OCI-LY7 (cell line): ENCODE measurements at regions not wholly inside any gene's neighbourhood (a gene's known extent, or its start where the extent isn't known, plus 50 kb on each side); places are given as distances from the start of the nearest gene placed in this dataset.

Experiments
- BruUV-seq: library from RNA; stranded (reverse); fragments of 400-500 nt; replicated peaks from 2 replicates; lab custom pipeline; 2021; lab: Mats Ljungman, UMichigan
- CTCF ChIA-PET: fragments of 300-600 bp; sonication (Branson Sonifier 250); formaldehyde crosslinking; loops from one replicate; lab custom pipeline; 2022; ENCODE audit warnings: antibody characterized with exemption; ENCODE audit not compliant: unreplicated experiment; lab: Charles Lee
- POLR2A ChIA-PET: fragments of 300-600 bp; sonication (Branson Sonifier 250); formaldehyde crosslinking; loops from one replicate; lab custom pipeline; 2022; ENCODE audit warnings: antibody characterized with exemption; lab: Charles Lee
- DNase-seq: peaks from one replicate; pipeline ENCODE4 v3.0.0-alpha.2; 2015; ENCODE audit warnings: low spot score
- H2AFZ ChIP-seq: fragments of 200-600 bp; sonication (generic), shearing (Covaris generic); 2 replicates; pipeline ENCODE4 v1.6.1; 2014; ENCODE audit warnings: mild to moderate bottlenecking, antibody characterized with exemption, low read length, moderate library complexity
- H3K27ac ChIP-seq: fragments of 200-600 bp; sonication (generic); 2 replicates; pipeline ENCODE4 v1.5.1; 2014; ENCODE audit warnings: mixed run types, low read depth, mild to moderate bottlenecking, moderate library complexity, low read length, inconsistent platforms; ENCODE audit not compliant: poor library complexity, severe bottlenecking
- H3K36me3 ChIP-seq: fragments of 200-600 bp; sonication (generic); 2 replicates; pipeline ENCODE4 v1.6.1; 2014; ENCODE audit warnings: mild to moderate bottlenecking, antibody characterized with exemption, low read length, moderate library complexity, mixed read lengths; ENCODE audit not compliant: insufficient read depth
- H3K4me1 ChIP-seq: fragments of 200-600 bp; sonication (generic); 2 replicates; pipeline ENCODE4 v1.5.1; 2014; ENCODE audit warnings: mild to moderate bottlenecking, low read length; ENCODE audit not compliant: insufficient read depth, poor library complexity, severe bottlenecking
- H3K4me2 ChIP-seq: fragments of 200-600 bp; sonication (generic); 2 replicates; pipeline ENCODE4 v1.6.1; 2014; ENCODE audit warnings: mild to moderate bottlenecking, low read length
- H3K4me3 ChIP-seq: fragments of 200-600 bp; sonication (generic); 2 replicates; pipeline ENCODE4 v1.5.1; 2014; ENCODE audit warnings: mild to moderate bottlenecking, low read depth, low read length; ENCODE audit not compliant: poor library complexity, severe bottlenecking
- H3K79me2 ChIP-seq: fragments of 200-600 bp; sonication (generic); 2 replicates; pipeline ENCODE4 v1.6.1; 2016; ENCODE audit warnings: low read depth, mild to moderate bottlenecking, low read length, moderate library complexity, mixed read lengths; ENCODE audit not compliant: insufficient read depth
- H3K9me2 ChIP-seq: fragments of 200-600 bp; sonication (generic); 2 replicates; pipeline ENCODE4 v1.6.1; 2016; ENCODE audit warnings: mild to moderate bottlenecking, low read length, mixed read lengths; ENCODE audit not compliant: insufficient read depth
- H3K9me3 ChIP-seq: fragments of 200-600 bp; sonication (generic); 2 replicates; pipeline ENCODE4 v1.6.1; 2014; ENCODE audit warnings: mild to moderate bottlenecking, mixed run types, low read length, mixed read lengths
- H4K20me1 ChIP-seq: fragments of 200-600 bp; sonication (generic); 2 replicates; pipeline ENCODE4 v1.6.1; 2014; ENCODE audit warnings: mild to moderate bottlenecking, antibody characterized with exemption, low read length, moderate library complexity, mixed read lengths; ENCODE audit not compliant: insufficient read depth
- CTCF ChIP-seq: fragments of 200-600 bp; sonication (generic); conservative IDR thresholded peaks from 2 replicates; pipeline ENCODE4 v1.5.1; 2014; ENCODE audit warnings: mild to moderate bottlenecking, antibody characterized with exemption, low read length, moderate library complexity, mixed read lengths
- EZH2phosphoT487 ChIP-seq: fragments of 200-600 bp; sonication (generic); IDR thresholded peaks from 2 replicates; pipeline ENCODE4 v1.6.1; 2018; ENCODE audit warnings: low read depth, borderline replicate concordance, mild to moderate bottlenecking, mixed run types, antibody characterized with exemption, low read length, moderate library complexity, mixed read lengths
- intact Hi-C: fragments of 100-400 bp; cut with micrococcal nuclease; formaldehyde crosslinking; loops from one replicate; pipeline ENCODE4 v1.10.0; 2022; ENCODE audit not compliant: unreplicated experiment

- Histone ChIP-seq H3K9me3 (no peaks in the 10 kb centered on the region), H3K4me2 (no peak overlapping the region), H4K20me1 (no peaks in the 10 kb centered on the region), H3K27ac (no peak overlapping the region), H2AFZ (no peak overlapping the region), H3K36me3 (no peaks in the 10 kb centered on the region), H3K9me2 (no peaks in the 10 kb centered on the region), H3K4me3 (no peak overlapping the region), H3K4me1 (no peaks in the 10 kb centered on the region), H3K79me2 (no peaks in the 10 kb centered on the region)
- ChIA-PET CTCF (no interaction called here), POLR2A (no interaction called here)
- intact Hi-C loops = no loop called here
- DNase-seq = no peak
- TF ChIP-seq CTCF (no peak), EZH2phosphoT487 (no peak)
- no TSS peak for BruUV-seq
These were observed 339.2 kb upstream of the PODXL start for GRCh38 chr7:131895541-131896164.

GRCh38 chr7:131893631-131894340 is 337.4 kb upstream of the PODXL start:
- intact Hi-C loops = no loop called here
- CTCF ChIA-PET = no interaction called here
- POLR2A ChIA-PET = no interaction called here
- Histone ChIP-seq H3K4me1 (no peaks in the 10 kb centered on the region), H2AFZ (no peak overlapping the region), H3K79me2 (no peaks in the 10 kb centered on the region), H3K9me3 (no peaks in the 10 kb centered on the region), H3K27ac (no peak overlapping the region), H3K4me2 (no peak overlapping the region), H3K4me3 (no peak overlapping the region), H4K20me1 (no peaks in the 10 kb centered on the region), H3K9me2 (no peaks in the 10 kb centered on the region), H3K36me3 (no peaks in the 10 kb centered on the region)
- TF ChIP-seq EZH2phosphoT487 = no peak
- no peak for TF ChIP-seq CTCF
- DNase-seq = no peak
- BruUV-seq = no TSS peak

GRCh38 chr7:131890176-131890575 is 333.7 kb upstream of the PODXL start:
- Histone ChIP-seq H2AFZ (no peak overlapping the region), H3K4me2 (no peak overlapping the region), H4K20me1 (no peaks in the 10 kb centered on the region), H3K9me3 (no peaks in the 10 kb centered on the region), H3K9me2 (no peaks in the 10 kb centered on the region), H3K36me3 (no peaks in the 10 kb centered on the region), H3K27ac (no peak overlapping the region), H3K79me2 (no peaks in the 10 kb centered on the region), H3K4me3 (no peak overlapping the region), H3K4me1 (no peaks in the 10 kb centered on the region)
- DNase-seq = no peak
- ChIA-PET CTCF (interaction anchor here (0.6 kb wide), 1 partner anchor 1233 kb away, joined by 3 read pairs; no protein-coding TSS in a partner anchor), POLR2A (no interaction called here)
- BruUV-seq = no TSS peak
- intact Hi-C loops = no loop called here
- TF ChIP-seq CTCF = no peak
- no peak for TF ChIP-seq EZH2phosphoT487
